ENCODE measurements at regions not wholly inside any gene's neighbourhood (a gene's known extent, or its start where the extent isn't known, plus 50 kb on each side); places are given as distances from the start of the nearest gene placed in this dataset.

DNA sequence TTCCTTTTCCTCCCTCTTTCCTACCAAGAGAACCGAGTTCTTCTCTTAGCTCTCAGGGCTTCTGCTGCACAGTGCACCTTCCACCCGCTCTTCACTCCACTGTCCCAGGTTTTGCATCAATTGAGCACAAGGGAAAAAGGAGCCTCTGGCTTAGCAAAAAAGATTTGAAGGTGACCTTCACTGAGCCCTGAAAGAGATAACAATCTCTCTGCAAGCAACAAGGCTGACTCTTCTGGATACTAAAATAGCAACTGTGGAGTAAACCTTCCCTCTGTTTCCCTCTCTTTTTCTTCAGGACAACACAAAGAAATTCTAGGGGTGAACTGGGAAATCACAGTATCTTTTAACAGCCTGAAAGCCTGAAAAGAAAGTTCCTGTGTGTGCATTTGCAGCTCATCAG is 354.7 kb upstream of the PODXL start:
- Histone ChIP-seq H3K9ac (ENCODE audit: insufficient read length) (no peak overlapping the region), H3K9me3 (ENCODE audit: low read depth, low read length) (no peaks in the 10 kb centered on the region), H3K36me3 (ENCODE audit: insufficient read depth, low read length) (no peaks in the 10 kb centered on the region), H3K27ac (no peak overlapping the region), H3K4me3 (no peak overlapping the region)
- DNase-seq (ENCODE audit: low read depth, low spot score): no peak
- TF ChIP-seq POLR2AphosphoS5 (IDR thresholded peaks at IDR 0.05; ENCODE audit: borderline replicate concordance, low read depth, low read length): no peak
- no peak for TF ChIP-seq EZH2 (IDR thresholded peaks at IDR 0.05)

DNA sequence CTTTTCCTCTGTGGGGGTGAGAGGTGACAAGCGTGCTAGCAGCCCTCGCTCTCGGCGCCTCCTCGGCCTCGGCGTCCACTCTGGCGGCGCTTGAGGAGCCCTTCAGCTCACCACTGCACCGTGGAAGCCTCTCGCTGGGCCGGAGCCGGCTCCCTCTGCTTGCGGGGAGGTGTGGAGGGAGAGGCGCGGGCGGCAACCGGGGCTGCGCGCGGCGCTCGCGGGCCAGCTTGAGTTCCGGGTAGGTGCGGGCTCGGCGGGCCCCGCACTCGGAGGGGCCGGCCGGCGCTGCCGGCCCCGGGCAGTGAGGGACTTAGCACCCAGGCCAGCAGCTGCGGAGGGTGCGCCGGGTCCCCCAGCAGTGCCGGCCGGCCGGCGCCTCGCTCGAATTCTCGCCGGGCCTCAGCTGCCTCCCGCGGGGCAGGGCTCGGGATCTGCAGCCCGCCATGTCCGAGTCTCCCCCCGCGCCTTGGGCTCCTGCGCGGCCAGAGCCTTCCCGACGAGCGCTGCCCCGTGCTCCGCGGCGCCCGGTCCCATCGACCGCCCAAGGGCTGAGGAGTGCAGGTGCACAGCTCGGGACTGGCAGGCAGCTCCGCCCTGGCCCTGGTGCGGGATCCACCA is 352.8 kb upstream of the PODXL start:
- H3K9ac ChIP-seq (ENCODE audit: insufficient read length): no peak overlapping the region
- no peak for TF ChIP-seq FOXP2 (optimal IDR thresholded peaks at IDR 0.05; ENCODE audit: control extremely low read depth, extremely low read length, insufficient read depth)
- TF ChIP-seq POLR2AphosphoS5 (IDR thresholded peaks at IDR 0.05; ENCODE audit: borderline replicate concordance, low read depth, low read length): no peak
- TF ChIP-seq EZH2 (IDR thresholded peaks at IDR 0.05): no peak
- no peaks in the 10 kb centered on the region for H3K36me3 ChIP-seq (ENCODE audit: insufficient read depth, low read length)
- H3K4me3 ChIP-seq: no peak overlapping the region
- DNase-seq (ENCODE audit: low read depth, low spot score): no peak
- no peak overlapping the region for H3K27ac ChIP-seq
- H3K9me3 ChIP-seq (ENCODE audit: low read depth, low read length): no peaks in the 10 kb centered on the region

DNA sequence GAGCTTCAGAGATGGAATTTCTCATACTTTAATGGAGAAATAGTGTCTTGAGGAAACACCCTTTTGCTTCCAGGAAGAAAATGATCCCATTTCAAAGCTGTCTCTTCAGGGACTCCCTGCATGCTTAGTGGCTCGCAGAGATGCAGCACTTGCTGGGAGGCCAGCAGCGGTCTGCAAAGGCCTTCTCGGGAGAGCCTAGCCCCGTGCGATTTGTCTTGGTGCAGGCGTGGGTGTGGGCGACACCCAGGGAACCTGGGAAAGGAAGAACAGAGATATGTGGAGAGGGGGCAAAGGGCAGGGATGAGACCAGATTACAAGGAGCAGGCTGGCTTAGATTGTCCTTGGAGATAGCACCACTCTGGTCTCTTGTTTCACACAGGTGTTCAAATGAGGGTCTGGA is 352.3 kb upstream of the PODXL start:
- no peaks in the 10 kb centered on the region for H3K36me3 ChIP-seq (ENCODE audit: insufficient read depth, low read length)

DNA sequence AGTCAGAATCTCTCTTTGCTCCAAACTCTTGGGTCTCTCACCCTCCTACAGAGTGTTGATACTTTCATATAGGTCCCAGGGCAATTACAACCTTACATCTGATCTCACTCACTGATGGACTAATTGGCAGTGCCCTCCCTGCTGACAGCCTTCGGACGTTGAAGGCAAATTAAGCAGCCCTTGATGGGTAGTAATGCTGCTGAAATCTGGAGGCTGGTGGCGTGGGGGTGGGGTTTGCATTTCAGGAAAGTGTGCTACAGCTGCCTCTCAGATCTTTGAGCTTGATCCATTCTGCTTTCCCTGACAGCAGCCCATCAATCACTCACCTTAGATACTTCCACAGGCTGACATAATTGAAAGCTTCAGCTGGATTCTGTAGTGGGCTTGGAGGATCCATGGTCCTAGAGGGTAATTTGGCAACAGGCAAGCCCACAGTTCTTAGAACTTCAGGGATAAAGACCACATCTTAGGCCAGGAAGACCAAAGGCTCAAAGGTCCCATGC is 349.1 kb upstream of the PODXL start:
- H3K36me3 ChIP-seq (ENCODE audit: insufficient read depth, low read length): no peaks in the 10 kb centered on the region
- no peak for DNase-seq (ENCODE audit: low read depth, low spot score)
- no peak overlapping the region for H3K4me3 ChIP-seq
- H3K9me3 ChIP-seq (ENCODE audit: low read depth, low read length): no peaks in the 10 kb centered on the region
- no peak for TF ChIP-seq POLR2AphosphoS5 (IDR thresholded peaks at IDR 0.05; ENCODE audit: borderline replicate concordance, low read depth, low read length)
- no peak for TF ChIP-seq FOXP2 (optimal IDR thresholded peaks at IDR 0.05; ENCODE audit: control extremely low read depth, extremely low read length, insufficient read depth)
- TF ChIP-seq EZH2 (IDR thresholded peaks at IDR 0.05): no peak
- H3K27ac ChIP-seq: no peak overlapping the region
- no peak overlapping the region for H3K9ac ChIP-seq (ENCODE audit: insufficient read length)

More for the DNA sequence above, 352.3 kb upstream of the PODXL start:
- H3K9me3 ChIP-seq (ENCODE audit: low read depth, low read length): no peaks in the 10 kb centered on the region
- DNase-seq (ENCODE audit: low read depth, low spot score): no peak
- no peak overlapping the region for H3K27ac ChIP-seq
- TF ChIP-seq POLR2AphosphoS5 (IDR thresholded peaks at IDR 0.05; ENCODE audit: borderline replicate concordance, low read depth, low read length): no peak
- no peak for TF ChIP-seq EZH2 (IDR thresholded peaks at IDR 0.05)
- TF ChIP-seq FOXP2 (optimal IDR thresholded peaks at IDR 0.05; ENCODE audit: control extremely low read depth, extremely low read length, insufficient read depth): no peak
- H3K4me3 ChIP-seq: no peak overlapping the region
- H3K9ac ChIP-seq (ENCODE audit: insufficient read length): no peak overlapping the region

DNA sequence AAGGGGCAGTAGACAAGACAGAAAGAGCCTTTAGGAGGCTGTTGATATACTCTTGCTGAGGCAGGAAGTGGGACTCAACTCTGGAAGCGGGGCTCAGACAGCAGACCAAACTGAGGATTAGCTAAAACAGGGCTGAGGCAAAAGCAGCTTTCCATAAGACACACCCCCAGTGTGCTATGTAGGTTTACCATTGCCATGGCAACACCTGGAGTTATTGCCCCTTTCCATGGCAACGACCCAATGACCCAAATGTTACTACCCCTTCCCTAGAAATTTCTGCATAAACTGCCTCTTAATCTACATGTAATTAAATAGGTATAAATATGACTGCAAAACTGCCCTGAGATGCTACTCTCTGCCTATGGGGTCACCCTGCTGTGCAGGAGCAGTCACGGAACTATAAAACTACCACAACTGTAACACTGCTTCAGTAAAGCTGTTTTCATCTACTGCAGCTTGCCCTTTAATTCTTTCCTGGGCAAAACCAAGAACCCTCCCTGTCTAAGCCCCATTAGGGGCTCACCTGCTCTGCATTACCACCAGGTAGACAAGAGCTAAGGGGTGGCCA is 348.4 kb upstream of the PODXL start:
- Histone ChIP-seq H3K36me3 (ENCODE audit: insufficient read depth, low read length) (no peaks in the 10 kb centered on the region), H3K4me3 (no peak overlapping the region), H3K27ac (no peak overlapping the region), H3K9ac (ENCODE audit: insufficient read length) (no peak overlapping the region), H3K9me3 (ENCODE audit: low read depth, low read length) (no peaks in the 10 kb centered on the region)
- DNase-seq (ENCODE audit: low read depth, low spot score): no peak
- TF ChIP-seq POLR2AphosphoS5 (IDR thresholded peaks at IDR 0.05; ENCODE audit: borderline replicate concordance, low read depth, low read length) (no peak), FOXP2 (optimal IDR thresholded peaks at IDR 0.05; ENCODE audit: control extremely low read depth, extremely low read length, insufficient read depth) (no peak), EZH2 (IDR thresholded peaks at IDR 0.05) (no peak)

DNA sequence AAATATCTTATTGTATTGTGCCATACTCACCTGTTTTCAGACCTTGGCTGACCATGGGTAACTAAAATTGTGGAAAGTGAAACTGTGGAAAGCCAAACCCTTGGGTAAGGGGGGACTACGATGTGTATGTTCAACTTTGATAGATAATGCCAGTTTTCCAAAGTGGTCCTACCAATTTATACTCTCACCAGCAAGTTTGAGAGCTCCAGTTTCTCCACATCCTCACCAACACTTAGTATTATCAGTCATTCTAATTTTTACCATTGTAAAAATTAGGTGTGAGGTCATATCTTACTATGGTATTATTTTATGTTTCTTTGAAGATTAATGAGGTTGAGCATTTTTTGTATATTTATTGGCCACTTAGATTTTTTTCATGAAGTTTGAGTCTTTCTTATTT is 346.9 kb upstream of the PODXL start:
- DNase-seq (ENCODE audit: low read depth, low spot score): no peak
- H3K9me3 ChIP-seq (ENCODE audit: low read depth, low read length): no peaks in the 10 kb centered on the region
- no peak overlapping the region for H3K9ac ChIP-seq (ENCODE audit: insufficient read length)
- no peaks in the 10 kb centered on the region for H3K36me3 ChIP-seq (ENCODE audit: insufficient read depth, low read length)
- TF ChIP-seq FOXP2 (optimal IDR thresholded peaks at IDR 0.05; ENCODE audit: control extremely low read depth, extremely low read length, insufficient read depth) (no peak), EZH2 (IDR thresholded peaks at IDR 0.05) (no peak), POLR2AphosphoS5 (IDR thresholded peaks at IDR 0.05; ENCODE audit: borderline replicate concordance, low read depth, low read length) (no peak)
- no peak overlapping the region for H3K27ac ChIP-seq
- no peak overlapping the region for H3K4me3 ChIP-seq

- Histone ChIP-seq H3K36me3 (ENCODE audit: insufficient read depth, low read length) (no peaks in the 10 kb centered on the region), H3K4me3 (no peak overlapping the region)
- no peak for DNase-seq (ENCODE audit: low read depth, low spot score)
These were observed 344.4 kb upstream of the PODXL start for GRCh38 chr7:131900785-131901287.

GRCh38 chr7:131899271-131900030 is 343.0 kb upstream of the PODXL start:
- H3K27ac ChIP-seq: no peak overlapping the region
- no peak for TF ChIP-seq EZH2 (IDR thresholded peaks at IDR 0.05)
- no peak for TF ChIP-seq FOXP2 (optimal IDR thresholded peaks at IDR 0.05; ENCODE audit: control extremely low read depth, extremely low read length, insufficient read depth)
- TF ChIP-seq POLR2AphosphoS5 (IDR thresholded peaks at IDR 0.05; ENCODE audit: borderline replicate concordance, low read depth, low read length): no peak
- H3K9ac ChIP-seq (ENCODE audit: insufficient read length): no peak overlapping the region
- H3K36me3 ChIP-seq (ENCODE audit: insufficient read depth, low read length): no peaks in the 10 kb centered on the region
- no peak overlapping the region for H3K4me3 ChIP-seq
- DNase-seq (ENCODE audit: low read depth, low spot score): no peak
- no peaks in the 10 kb centered on the region for H3K9me3 ChIP-seq (ENCODE audit: low read depth, low read length)

More at GRCh38 chr7:131900785-131901287, 344.4 kb upstream of the PODXL start:
- Histone ChIP-seq H3K9ac (ENCODE audit: insufficient read length) (no peak overlapping the region), H3K27ac (no peak overlapping the region), H3K9me3 (ENCODE audit: low read depth, low read length) (no peaks in the 10 kb centered on the region)
- TF ChIP-seq FOXP2 (optimal IDR thresholded peaks at IDR 0.05; ENCODE audit: control extremely low read depth, extremely low read length, insufficient read depth) (no peak), EZH2 (IDR thresholded peaks at IDR 0.05) (no peak), POLR2AphosphoS5 (IDR thresholded peaks at IDR 0.05; ENCODE audit: borderline replicate concordance, low read depth, low read length) (no peak)
